BJ (cell line): ENCODE measurements at regions not wholly inside any gene's neighbourhood (a gene's known extent, or its start where the extent isn't known, plus 50 kb on each side); places are given as distances from the start of the nearest gene placed in this dataset.

Experiments
- CTCF ChIA-PET: fragments of 350-600 bp; formaldehyde crosslinking; extraction: SDS; loops from one replicate; lab custom pipeline; 2021; ENCODE audit warnings: antibody characterized with exemption, inconsistent platforms; lab: Yijun Ruan, JAX
- POLR2A ChIA-PET: fragments of 300-600 bp; sonication (Branson Sonifier 250); formaldehyde crosslinking; extraction: SDS; loops from one replicate; lab custom pipeline; 2021; ENCODE audit warnings: antibody characterized with exemption; lab: Charles Lee
- DNase-seq: peaks from one replicate; pipeline ENCODE4 v3.0.0-alpha.2; 2011; ENCODE audit warnings: low read depth
- H3K27me3 ChIP-seq: 2 replicates; pipeline ENCODE4 v1.6.0; 2011; ENCODE audit warnings: low read length; ENCODE audit not compliant: control insufficient read depth, insufficient read depth
- H3K36me3 ChIP-seq: 2 replicates; pipeline ENCODE4 v1.5.1; 2011; ENCODE audit warnings: low read length; ENCODE audit not compliant: control insufficient read depth, insufficient read depth
- H3K4me3 ChIP-seq: 2 replicates; pipeline ENCODE4 v1.5.1; 2011; ENCODE audit warnings: low read depth, mild to moderate bottlenecking, control low read depth, low read length
- TF ChIP-seq, protein P1 (sequence below): IDR thresholded peaks from 2 replicates; pipeline ENCODE4 v1.5.1; 2011; ENCODE audit warnings: low read depth, mild to moderate bottlenecking, control low read depth, inconsistent platforms, low read length, moderate library complexity; ENCODE audit not compliant: insufficient read depth

DNA sequence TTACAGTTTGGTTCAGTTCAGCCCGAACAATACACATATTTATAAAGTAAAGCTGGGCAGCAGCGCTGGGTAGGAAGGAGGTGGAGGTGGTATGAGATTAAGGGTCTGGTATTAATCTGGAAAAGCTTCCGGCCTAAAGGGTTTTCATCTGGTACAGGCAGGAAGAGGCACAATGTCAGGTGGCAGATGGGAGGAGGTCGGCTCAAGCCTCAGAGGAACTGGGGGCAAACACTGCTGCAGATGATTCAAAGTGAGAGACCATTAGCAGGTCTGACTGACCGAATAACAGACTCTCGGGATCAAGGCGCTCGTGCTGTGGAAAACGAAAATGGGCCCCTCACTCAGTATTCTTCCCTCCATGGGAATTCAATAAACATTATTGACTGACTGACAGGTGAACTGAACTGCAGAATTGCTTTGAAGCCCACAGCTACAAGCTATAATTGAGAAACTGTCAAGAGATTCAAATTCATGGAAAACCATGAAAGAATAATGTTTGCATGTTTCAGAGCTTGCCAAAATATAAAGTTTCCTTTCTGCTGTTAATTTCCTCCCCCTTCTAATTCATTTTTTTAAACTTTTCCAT is 75.3 kb downstream of the TMEM167A start:
- no peaks in the 10 kb centered on the region for H3K36me3 ChIP-seq
- TF ChIP-seq, protein P1, sequence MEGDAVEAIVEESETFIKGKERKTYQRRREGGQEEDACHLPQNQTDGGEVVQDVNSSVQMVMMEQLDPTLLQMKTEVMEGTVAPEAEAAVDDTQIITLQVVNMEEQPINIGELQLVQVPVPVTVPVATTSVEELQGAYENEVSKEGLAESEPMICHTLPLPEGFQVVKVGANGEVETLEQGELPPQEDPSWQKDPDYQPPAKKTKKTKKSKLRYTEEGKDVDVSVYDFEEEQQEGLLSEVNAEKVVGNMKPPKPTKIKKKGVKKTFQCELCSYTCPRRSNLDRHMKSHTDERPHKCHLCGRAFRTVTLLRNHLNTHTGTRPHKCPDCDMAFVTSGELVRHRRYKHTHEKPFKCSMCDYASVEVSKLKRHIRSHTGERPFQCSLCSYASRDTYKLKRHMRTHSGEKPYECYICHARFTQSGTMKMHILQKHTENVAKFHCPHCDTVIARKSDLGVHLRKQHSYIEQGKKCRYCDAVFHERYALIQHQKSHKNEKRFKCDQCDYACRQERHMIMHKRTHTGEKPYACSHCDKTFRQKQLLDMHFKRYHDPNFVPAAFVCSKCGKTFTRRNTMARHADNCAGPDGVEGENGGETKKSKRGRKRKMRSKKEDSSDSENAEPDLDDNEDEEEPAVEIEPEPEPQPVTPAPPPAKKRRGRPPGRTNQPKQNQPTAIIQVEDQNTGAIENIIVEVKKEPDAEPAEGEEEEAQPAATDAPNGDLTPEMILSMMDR: no peak
- POLR2A ChIA-PET: no interaction called here
- no peak for DNase-seq
- no peaks in the 10 kb centered on the region for H3K27me3 ChIP-seq
- CTCF ChIA-PET: interaction anchor here (0.5 kb wide), 1 partner anchor 428 kb away, joined by 3 read pairs; no protein-coding TSS in a partner anchor
- no peak overlapping the region for H3K4me3 ChIP-seq

DNA sequence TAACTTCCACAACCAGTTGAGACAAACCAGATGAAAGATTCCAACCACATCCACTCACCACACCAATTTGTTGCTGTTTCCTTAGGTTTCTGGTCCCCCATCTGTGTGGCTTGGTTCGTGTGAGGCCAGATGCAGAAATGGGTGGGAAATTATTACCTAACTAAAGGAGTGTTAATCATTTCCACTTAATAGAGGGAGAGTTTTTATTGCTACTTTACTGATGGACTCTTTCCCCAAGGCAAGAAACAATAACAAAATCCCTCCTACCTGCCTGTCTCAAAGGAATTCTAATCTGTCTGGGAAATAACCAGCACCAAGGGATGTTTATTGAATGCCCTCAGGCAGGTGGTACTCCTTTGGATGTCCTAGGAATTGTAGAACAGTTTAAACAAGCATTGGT is 76.3 kb downstream of the TMEM167A start:
- Histone ChIP-seq H3K4me3 (no peak overlapping the region), H3K27me3 (no peaks in the 10 kb centered on the region), H3K36me3 (no peaks in the 10 kb centered on the region)
- no peak for DNase-seq
- ChIA-PET CTCF (no interaction called here), POLR2A (no interaction called here)
- TF ChIP-seq, protein P1: no peak

DNA sequence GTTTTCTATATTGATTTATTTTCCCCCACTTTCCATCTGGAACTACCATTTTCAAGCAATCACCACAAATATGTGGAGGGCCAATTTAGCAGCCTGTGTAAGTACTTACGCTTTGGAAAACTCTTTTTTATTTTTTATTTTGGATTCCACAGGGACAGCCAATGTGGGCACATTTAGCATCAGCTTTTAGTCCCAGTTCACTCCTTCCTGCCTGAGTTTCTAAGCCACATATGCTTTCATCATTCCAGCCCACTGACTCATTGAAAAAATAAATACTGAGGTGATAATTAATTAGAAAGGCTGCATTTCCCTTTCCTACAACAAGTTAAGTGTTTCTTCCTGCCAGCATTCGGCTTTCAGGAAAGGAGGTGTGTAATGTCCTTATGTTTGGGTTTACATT is 76.8 kb downstream of the TMEM167A start:
- H3K4me3 ChIP-seq: no peak overlapping the region
- DNase-seq: no peak
- CTCF ChIA-PET: no interaction called here
- no peaks in the 10 kb centered on the region for H3K36me3 ChIP-seq
- no peaks in the 10 kb centered on the region for H3K27me3 ChIP-seq
- TF ChIP-seq, protein P1: no peak
- POLR2A ChIA-PET: no interaction called here

DNA sequence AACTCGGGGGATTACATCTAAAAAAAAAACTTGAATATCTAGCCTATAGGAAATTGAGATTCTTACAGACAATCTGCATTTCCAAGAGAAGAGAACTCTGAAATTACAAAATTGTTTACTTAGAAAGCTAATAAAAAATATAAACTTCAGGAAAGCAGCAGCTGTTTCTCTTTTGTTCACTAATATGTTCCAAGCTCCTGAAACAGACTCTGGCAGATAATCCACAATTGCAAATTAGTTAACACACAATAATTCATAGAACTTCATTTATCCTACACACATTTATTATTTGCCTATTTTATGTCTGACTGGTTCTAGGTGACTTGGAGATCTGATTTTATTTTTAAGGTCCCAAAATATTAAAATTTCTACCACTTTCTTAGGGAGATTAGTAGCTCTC is 83.8 kb downstream of the TMEM167A start:
- no peak for DNase-seq
- no peaks in the 10 kb centered on the region for H3K36me3 ChIP-seq
- ChIA-PET CTCF (no interaction called here), POLR2A (no interaction called here)
- TF ChIP-seq, protein P1: no peak
- no peaks in the 10 kb centered on the region for H3K27me3 ChIP-seq
- no peak overlapping the region for H3K4me3 ChIP-seq

DNA sequence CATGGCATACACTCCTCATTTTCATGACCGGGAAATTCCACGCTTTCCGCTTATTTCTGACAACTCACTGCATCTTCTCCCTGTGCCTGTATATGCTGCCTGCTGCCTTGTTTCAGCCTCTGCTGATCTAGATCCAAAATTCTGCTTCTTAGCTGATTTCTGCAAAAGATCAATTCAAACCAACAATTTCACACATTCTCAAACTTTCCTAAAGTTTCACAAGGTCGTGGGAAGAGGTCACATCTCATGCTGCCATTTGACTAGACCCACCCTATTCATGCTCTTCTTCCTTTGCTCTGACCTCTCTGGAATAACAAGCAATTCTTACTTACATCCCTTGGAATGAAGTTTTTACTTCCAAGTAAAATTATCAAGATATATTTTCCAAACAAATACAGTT is 84.5 kb downstream of the TMEM167A start:
- ChIA-PET CTCF (no interaction called here), POLR2A (no interaction called here)
- no peaks in the 10 kb centered on the region for H3K27me3 ChIP-seq

More for the DNA sequence above, 84.5 kb downstream of the TMEM167A start:
- Histone ChIP-seq H3K4me3 (no peak overlapping the region), H3K36me3 (no peaks in the 10 kb centered on the region)
- no peak for DNase-seq
- TF ChIP-seq, protein P1: no peak
